NCI-H146 (cell line): ENCODE measurements at regions not wholly inside any gene's neighbourhood (a gene's known extent, or its start where the extent isn't known, plus 50 kb on each side); places are given as distances from the start of the nearest gene placed in this dataset.
"Not testable (repeated sequence)": the region's sequence is repeated elsewhere in the genome, so short reads cannot be mapped to it uniquely, and the experiment has no call there.

Source experiments
- DNase-seq: peaks from one replicate; lab custom pipeline; 2025; lab: John Stamatoyannopoulos, UW

DNA sequence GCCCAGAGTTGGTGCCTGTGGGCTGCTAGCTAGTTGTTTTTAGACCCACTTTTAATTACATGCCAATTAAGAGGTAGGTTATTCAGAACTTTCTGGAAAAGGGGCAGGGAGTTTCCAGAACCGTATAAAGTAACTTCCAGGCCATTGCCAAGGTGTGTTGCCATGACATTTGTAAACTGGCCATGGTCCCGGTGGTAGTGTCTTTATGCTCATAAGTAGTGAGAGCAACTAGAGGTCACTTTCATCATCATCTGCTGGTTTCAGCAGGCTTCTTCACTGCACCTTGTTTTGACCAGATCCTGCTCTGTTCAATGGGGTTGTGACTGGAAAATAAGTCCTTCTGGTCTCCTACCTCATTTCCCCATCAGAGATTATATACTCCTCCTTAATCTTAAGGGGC is 207.0 kb downstream of the FAM72C start:
- DNase-seq = not testable (repeated sequence)

DNA sequence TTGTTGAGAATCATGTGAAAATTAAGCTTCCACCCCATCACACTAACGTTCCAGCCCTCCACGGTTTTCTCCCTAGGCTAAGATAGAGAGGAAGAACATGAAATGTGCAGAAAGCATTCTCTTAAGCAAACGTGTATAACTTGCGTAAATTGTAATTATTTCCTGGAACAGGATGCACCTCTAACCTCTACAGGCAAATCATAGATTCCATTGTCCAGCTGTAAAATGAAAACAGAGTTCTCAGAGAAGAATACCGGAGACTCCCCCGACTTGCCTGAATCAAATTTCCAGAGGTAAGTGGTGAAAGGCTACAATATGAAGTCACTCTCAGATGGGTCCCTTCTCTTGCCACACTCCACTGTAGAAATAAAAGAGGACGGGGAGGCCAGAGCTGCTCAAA is 211.4 kb downstream of the FAM72C start:
- DNase-seq = not testable (repeated sequence)

DNA sequence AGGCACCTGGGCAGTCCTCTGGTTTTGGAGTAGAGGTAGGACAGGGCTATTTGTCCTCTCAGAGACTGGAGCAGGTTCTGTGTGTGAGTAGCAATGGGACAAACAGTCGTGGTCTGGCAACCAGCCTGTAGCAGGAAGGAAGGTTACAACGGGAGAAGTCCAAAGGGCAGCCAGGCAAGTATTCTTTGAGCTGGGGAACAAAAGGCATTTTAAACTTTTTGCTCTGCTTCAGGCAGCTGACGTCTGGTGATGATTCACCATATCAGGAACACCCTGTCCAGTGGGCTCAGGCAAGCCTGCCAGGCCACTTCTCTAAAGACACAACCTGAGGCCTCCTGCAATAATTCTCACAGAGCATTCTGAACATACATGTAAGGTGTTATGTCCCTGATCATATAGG is 215.8 kb downstream of the FAM72C start:
- DNase-seq = not testable (repeated sequence)

- no peak for DNase-seq
Measured at GRCh38 chr1:143748906-143749305, 222.9 kb downstream of the FAM72C start.

- DNase-seq = no peak
Measured at GRCh38 chr1:143736562-143736961, 235.2 kb downstream of the FAM72C start.

- no peak for DNase-seq
Measured at GRCh38 chr1:143735764-143736461, 235.9 kb downstream of the FAM72C start.

- not testable (repeated sequence) for DNase-seq
Measured at GRCh38 chr1:143734261-143734660, 237.5 kb downstream of the FAM72C start.

- DNase-seq = not testable (repeated sequence)
Measured at GRCh38 chr1:143730890-143731289, 240.9 kb downstream of the FAM72C start.

- not testable (repeated sequence) for DNase-seq
Measured at GRCh38 chr1:143729449-143730111, 242.2 kb downstream of the FAM72C start.

GRCh38 chr1:143728802-143729448 is 242.9 kb downstream of the FAM72C start:
- not testable (repeated sequence) for DNase-seq

GRCh38 chr1:143727263-143727662 is 244.5 kb downstream of the FAM72C start:
- no peak for DNase-seq

DNA sequence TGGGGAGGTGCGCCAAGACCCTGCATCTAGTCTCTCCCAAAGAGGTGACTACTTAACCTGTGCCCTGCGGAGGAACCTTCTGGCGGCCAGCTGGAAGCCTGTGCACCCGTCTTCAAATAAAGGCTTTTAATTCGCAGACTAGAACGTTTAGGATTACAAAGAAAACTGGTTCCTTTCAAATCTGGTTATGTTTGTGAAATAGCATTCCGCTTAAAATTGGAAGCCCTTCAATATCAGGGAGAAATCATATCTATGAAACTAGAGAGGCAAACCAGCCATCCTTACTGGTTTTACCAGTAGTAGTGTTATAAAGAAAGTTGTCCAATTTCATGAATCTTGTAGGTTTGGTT is 250.8 kb downstream of the FAM72C start:
- DNase-seq = no peak

GRCh38 chr1:143720087-143721023 is 251.4 kb downstream of the FAM72C start:
- DNase-seq = no peak

DNA sequence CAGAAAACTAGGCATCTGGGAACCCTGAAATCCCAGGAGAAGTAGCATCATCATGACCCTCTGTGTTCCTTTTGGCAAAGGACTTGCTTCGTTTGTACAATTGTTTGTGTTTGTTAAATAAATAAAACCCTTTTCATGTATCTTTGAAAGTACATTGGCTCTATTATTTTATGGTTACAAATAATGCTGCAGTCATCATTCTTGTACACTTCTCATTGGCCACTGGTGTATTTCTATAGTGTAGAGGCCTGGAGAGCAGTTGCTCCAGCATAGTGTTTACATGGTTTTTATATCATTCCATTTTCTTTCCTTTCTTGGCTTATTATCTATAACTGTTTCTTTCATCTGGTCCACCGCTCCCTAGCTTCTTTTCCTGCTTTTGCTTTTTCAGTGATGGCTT is 253.3 kb downstream of the FAM72C start:
- DNase-seq = no peak

DNA sequence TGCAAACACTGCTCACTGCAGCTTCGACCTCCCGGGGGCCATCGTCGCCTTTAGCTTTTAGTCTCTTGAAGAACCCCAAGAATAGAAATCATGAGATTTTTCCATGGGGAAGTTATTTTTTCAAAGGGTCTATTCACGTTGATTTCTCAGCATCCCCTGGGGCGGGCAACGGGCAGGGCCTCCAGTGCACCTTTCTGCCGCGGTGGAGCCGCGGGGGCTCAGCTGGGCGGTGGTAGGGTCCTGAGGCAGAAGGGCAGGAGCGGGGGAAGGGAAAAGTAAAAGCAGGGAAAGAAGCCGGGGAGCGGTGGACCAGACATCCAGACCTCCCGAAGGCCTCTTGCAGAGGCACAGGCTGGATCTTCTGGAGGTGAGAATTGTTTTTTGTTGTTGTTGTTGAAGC is 253.8 kb downstream of the FAM72C start:
- DNase-seq = no peak

GRCh38 chr1:143717434-143717833 is 254.4 kb downstream of the FAM72C start:
- DNase-seq = no peak

GRCh38 chr1:143714913-143715312 is 256.9 kb downstream of the FAM72C start:
- not testable (repeated sequence) for DNase-seq

DNA sequence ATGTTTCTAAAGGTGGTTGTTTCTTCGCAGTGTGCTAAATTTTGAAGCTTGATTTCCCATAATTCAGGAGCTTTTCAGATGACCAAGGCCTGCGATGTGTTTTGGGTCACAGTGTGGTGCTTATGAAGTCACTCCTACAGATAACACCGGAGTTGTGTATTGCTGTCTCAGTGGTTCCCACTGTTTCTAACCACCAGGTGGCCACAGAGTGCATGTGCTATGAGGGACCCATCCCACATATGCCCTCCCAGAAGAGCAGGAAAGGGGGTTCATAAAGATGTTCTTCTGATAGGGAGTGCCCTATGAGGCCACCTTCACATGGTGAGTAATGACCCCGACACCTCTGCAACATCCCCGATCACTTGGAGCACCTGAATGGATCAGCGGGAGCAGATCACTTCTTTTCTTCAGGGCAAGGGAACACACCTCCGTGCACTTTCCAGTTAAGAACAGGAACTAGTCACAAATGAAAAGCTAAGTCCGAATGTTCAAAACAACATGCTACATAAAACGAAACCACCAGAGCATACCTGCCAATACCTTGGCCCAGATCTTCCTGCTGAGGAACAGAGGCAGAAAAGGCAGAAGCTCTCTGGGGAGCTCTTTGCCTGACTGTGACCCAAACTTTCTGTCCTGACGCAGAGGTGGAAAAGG is 262.1 kb downstream of the FAM72C start:
- DNase-seq = not testable (repeated sequence)

DNA sequence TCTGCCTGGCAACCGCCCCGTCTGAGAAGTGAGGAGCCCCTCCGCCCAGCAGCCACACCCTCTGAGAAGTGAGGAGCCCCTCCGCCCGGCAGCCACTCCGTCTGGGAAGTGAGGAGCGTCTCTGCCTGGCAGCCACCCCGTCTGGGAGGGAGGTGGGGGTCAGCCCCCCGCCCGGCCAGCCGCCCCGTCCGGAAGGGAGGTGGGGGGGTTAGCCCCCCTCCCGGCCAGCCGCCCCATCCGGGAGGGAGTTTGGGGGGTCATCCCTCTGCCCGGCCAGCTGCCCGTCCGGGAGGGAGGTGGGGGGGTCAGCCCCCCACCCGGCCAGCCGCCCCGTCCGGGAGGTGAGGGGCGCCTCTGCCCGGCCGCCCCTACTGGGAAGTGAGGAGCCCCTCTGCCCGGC is 269.0 kb downstream of the FAM72C start:
- DNase-seq = not testable (repeated sequence)

- DNase-seq = no peak
Measured at GRCh38 chr1:143699731-143700130, 272.1 kb downstream of the FAM72C start.

DNA sequence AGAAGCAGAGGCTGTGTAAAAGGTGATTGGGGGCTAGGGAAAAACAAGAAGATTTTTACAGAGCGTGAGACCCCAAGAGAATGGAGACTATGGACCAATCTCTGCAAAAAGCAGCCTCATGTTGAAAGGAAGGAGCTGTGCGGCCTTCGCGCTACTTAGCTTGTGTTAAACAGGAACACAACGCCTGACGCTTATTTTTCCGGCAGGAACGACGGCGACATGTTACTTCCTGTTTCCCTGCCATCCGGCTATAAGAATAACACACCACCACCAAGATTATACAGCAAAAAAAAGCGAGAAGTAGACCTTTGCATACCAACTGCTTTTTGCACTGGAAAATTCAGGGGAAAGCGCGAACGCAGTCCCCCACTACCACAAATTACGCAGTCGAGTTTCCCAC is 272.7 kb downstream of the FAM72C start:
- DNase-seq = no peak

DNA sequence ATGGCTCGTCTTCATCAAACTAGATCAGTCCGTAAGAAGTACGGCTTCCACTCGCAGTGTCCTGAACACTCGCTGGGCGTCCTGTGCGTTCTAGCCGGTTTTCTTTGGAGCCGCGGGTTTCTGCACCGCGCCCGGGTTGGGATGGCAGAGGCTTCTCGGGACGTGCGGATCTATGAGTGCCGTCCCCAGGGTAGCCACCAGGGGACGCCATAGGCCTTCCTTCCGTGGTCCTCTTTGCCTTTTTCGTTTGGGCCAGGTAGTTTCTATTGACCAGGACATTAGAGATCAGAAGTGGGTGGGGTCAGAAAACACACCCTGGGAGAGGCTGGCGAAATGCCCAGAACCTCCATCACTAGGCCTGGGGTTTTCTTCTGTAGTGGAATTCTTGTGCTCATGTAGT is 273.8 kb downstream of the FAM72C start:
- DNase-seq = no peak
